HepG2 (cell line): ENCODE measurements at regions not wholly inside any gene's neighbourhood (a gene's known extent, or its start where the extent isn't known, plus 50 kb on each side); places are given as distances from the start of the nearest gene placed in this dataset.

ENCODE experiments used
- CTCF ChIP-seq: sonication (generic); formaldehyde crosslinking; IDR thresholded peaks from 2 replicates; pipeline ENCODE4 v1.5.0; 2020; ENCODE audit warnings: mild to moderate bottlenecking, missing genetic modification reagents, moderate library complexity
- EP300 ChIP-seq, 3 experiments: sonication (generic) in 1 of 3; formaldehyde crosslinking in 1 of 3; IDR thresholded peaks; 2 replicates each; pipeline versions ENCODE4 v1.5.1 to v1.6.1; 2011 to 2020; ENCODE audit warnings: low read depth in 2 of 3, low read length in 2 of 3, borderline replicate concordance in 1 of 3, improper control_type of control experiment in 1 of 3, mild to moderate bottlenecking in 1 of 3, missing genetic modification reagents in 1 of 3, moderate library complexity in 1 of 3
- EZH2 ChIP-seq: conservative IDR thresholded peaks from 2 replicates; pipeline ENCODE4 v1.6.1; 2012; ENCODE audit warnings: mild to moderate bottlenecking, low read depth, low read length, moderate library complexity
- GLI4 ChIP-seq: sonication (generic); formaldehyde crosslinking; IDR thresholded peaks from 2 replicates; pipeline ENCODE4 v1.5.1; 2020; ENCODE audit warnings: missing genetic modification reagents, mild to moderate bottlenecking, moderate library complexity, borderline replicate concordance
- IKZF5 ChIP-seq: IDR thresholded peaks from 2 replicates; pipeline ENCODE4 v1.6.1; 2018; ENCODE audit warnings: missing genetic modification reagents, mild to moderate bottlenecking, missing compliant biosample characterization
- KAT2B ChIP-seq: fragments of 150-350 bp; IDR thresholded peaks from 2 replicates; pipeline ENCODE4 v1.6.1; 2014; ENCODE audit warnings: low read depth, low read length, borderline replicate concordance
- MED13 ChIP-seq: sonication (generic); formaldehyde crosslinking; IDR thresholded peaks from 2 replicates; pipeline ENCODE4 v1.5.0; 2020; ENCODE audit warnings: missing genetic modification reagents
- PHF8 ChIP-seq: sonication (generic); formaldehyde crosslinking; IDR thresholded peaks from 2 replicates; pipeline ENCODE4 v1.5.0; 2020; ENCODE audit warnings: missing genetic modification reagents
- RFX5 ChIP-seq: IDR thresholded peaks from 2 replicates; pipeline ENCODE4 v1.6.1; 2011; ENCODE audit warnings: low read depth, low read length, improper control_type of control experiment
- ZNF607 ChIP-seq: sonication (generic); formaldehyde crosslinking; IDR thresholded peaks from 2 replicates; pipeline ENCODE4 v1.5.1; 2020; ENCODE audit warnings: missing genetic modification reagents, mild to moderate bottlenecking, borderline replicate concordance
- TF ChIP-seq, protein P1 (sequence below): sonication (generic); formaldehyde crosslinking; conservative IDR thresholded peaks from 2 replicates; pipeline ENCODE4 v1.8.0; 2022; ENCODE audit warnings: low read depth, missing genetic modification reagents
- TF ChIP-seq, protein P2 (sequence below): sonication (generic); formaldehyde crosslinking; IDR thresholded peaks from 2 replicates; pipeline ENCODE4 v1.4.0; 2020; ENCODE audit warnings: missing genetic modification reagents, low read depth, mild to moderate bottlenecking, borderline replicate concordance

DNA sequence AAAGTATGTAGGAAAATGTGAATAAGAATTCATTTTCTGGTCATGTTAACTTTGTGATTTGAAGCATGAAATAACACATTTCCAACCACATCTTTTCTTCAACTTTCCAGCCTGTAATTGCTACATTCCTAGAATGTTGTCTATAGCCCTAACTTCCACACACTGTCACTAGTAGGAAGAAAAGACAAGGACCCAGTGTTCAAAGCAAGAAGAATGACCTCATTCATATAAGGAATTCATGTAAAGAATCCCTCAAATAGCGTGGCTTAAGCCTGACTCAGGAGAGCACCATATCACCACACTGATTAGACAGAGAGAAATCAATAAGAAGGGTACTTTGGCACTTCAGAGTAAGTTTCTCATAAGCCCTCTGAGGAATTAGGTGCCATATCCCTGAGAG lies 318.7 kb upstream of the CHRM2 start:
- TF ChIP-seq EP300 (IDR thresholded peaks at IDR 0.05; ENCODE audit: low read depth in 2 of 2, low read length in 2 of 2): no peak
- no peak for TF ChIP-seq EP300 (CRISPR knock-in tag; IDR thresholded peaks at IDR 0.05; ENCODE audit: borderline replicate concordance)
- no peak for TF ChIP-seq ZNF607 (CRISPR knock-in tag)
- no peak for TF ChIP-seq KAT2B
- TF ChIP-seq RFX5: no peak
- no peak for TF ChIP-seq IKZF5 (CRISPR knock-in tag)
- no peak for TF ChIP-seq PHF8 (CRISPR knock-in tag)
- TF ChIP-seq, protein P1, sequence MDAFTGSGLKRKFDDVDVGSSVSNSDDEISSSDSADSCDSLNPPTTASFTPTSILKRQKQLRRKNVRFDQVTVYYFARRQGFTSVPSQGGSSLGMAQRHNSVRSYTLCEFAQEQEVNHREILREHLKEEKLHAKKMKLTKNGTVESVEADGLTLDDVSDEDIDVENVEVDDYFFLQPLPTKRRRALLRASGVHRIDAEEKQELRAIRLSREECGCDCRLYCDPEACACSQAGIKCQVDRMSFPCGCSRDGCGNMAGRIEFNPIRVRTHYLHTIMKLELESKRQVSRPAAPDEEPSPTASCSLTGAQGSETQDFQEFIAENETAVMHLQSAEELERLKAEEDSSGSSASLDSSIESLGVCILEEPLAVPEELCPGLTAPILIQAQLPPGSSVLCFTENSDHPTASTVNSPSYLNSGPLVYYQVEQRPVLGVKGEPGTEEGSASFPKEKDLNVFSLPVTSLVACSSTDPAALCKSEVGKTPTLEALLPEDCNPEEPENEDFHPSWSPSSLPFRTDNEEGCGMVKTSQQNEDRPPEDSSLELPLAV: no peak
- TF ChIP-seq, protein P2, sequence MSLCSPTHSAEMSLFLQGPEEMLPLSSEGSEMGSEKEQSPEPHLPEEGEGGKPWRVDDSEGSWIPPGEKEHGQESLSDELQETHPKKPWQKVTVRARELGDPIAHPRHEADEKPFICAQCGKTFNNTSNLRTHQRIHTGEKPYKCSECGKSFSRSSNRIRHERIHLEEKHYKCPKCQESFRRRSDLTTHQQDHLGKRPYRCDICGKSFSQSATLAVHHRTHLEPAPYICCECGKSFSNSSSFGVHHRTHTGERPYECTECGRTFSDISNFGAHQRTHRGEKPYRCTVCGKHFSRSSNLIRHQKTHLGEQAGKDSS (CRISPR knock-in tag): no peak
- no peak for TF ChIP-seq EZH2
- no peak for TF ChIP-seq MED13 (CRISPR knock-in tag)
- TF ChIP-seq CTCF (CRISPR knock-in tag): no peak
- TF ChIP-seq GLI4 (CRISPR knock-in tag): no peak
